ENCODE measurements at regions not wholly inside any gene's neighbourhood (a gene's known extent, or its start where the extent isn't known, plus 50 kb on each side); places are given as distances from the start of the nearest gene placed in this dataset.

DNA sequence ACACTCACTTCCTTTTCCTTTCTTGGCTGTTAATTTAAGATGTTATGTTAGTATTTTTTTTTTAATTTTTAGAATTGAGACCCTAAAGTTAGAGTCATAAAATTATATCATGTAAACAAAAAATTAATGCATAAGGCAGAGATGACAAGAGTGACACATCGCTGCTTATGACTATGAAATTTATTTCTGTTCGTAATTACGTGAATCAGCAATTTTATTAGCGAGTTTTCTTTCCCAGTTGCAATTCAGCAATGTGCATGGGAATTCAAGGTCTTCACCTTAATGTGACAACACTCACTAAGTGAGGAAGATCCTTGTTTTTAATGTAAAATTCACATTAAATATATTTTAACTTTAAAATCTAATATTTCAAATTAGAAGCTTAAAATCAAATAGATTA lies 181.2 kb upstream of the SPOCK3 start:
- TF ChIP-seq ZNF274 (IDR thresholded peaks at IDR 0.05; ENCODE audit: low read depth, low read length) (no peak), YY1 (IDR thresholded peaks at IDR 0.05; ENCODE audit: insufficient read depth, insufficient read length) (no peak)
